ENCODE measurements at regions not wholly inside any gene's neighbourhood (a gene's known extent, or its start where the extent isn't known, plus 50 kb on each side); places are given as distances from the start of the nearest gene placed in this dataset.

- no peak for DNase-seq
These were observed 567.7 kb downstream of the TLR4 start for GRCh38 chr9:118271936-118272335.

GRCh38 chr9:118273048-118273447 lies 568.8 kb downstream of the TLR4 start:
- H3K36me3 Mint-ChIP-seq (ENCODE audit: insufficient read depth, unreplicated experiment) = no peaks in the 10 kb centered on the region
- Histone ChIP-seq H3K4me3 (ENCODE audit: low read depth, low read length) (no peak overlapping the region), H3K4me1 (no peaks in the 10 kb centered on the region), H3K36me3 (ENCODE audit: control insufficient read depth, insufficient read depth, low read length) (no peaks in the 10 kb centered on the region), H3K27me3 (replicated peaks; ENCODE audit: control insufficient read depth, insufficient read depth, low read length) (no peaks in the 10 kb centered on the region), H3K9me3 (no peaks in the 10 kb centered on the region)
- no peak for DNase-seq
- no peaks in the 10 kb centered on the region for H3K9me3 Mint-ChIP-seq (ENCODE audit: unreplicated experiment)
- H3K4me1 Mint-ChIP-seq (ENCODE audit: low read depth, unreplicated experiment) = no peaks in the 10 kb centered on the region
- intact Hi-C loops (cut with micrococcal nuclease; ENCODE audit: unreplicated experiment) = no loop called here
- no peak for TF ChIP-seq CTCF (IDR thresholded peaks at IDR 0.05; ENCODE audit: insufficient read depth in 1 of 2, low read depth in 1 of 2, low read length in 1 of 2, severe bottlenecking in 1 of 2, unreplicated experiment in 1 of 2)
- BruUV-seq (replicated peaks) = no TSS peak
- H3K4me3 Mint-ChIP-seq (ENCODE audit: unreplicated experiment) = no peak overlapping the region
- no peak overlapping the region for H3K27ac Mint-ChIP-seq (ENCODE audit: unreplicated experiment)
- H3K27me3 Mint-ChIP-seq (ENCODE audit: insufficient read depth, unreplicated experiment) = peaks cover 6% of the 10 kb centered on the region
- ChIA-PET CTCF (no interaction called here), POLR2A (no interaction called here)

More at GRCh38 chr9:118271936-118272335, 567.7 kb downstream of the TLR4 start:
- Histone ChIP-seq H3K27me3 (replicated peaks; ENCODE audit: control insufficient read depth, insufficient read depth, low read length) (no peaks in the 10 kb centered on the region), H3K9me3 (no peaks in the 10 kb centered on the region), H3K4me1 (no peaks in the 10 kb centered on the region), H3K4me3 (ENCODE audit: low read depth, low read length) (no peak overlapping the region), H3K36me3 (ENCODE audit: control insufficient read depth, insufficient read depth, low read length) (no peaks in the 10 kb centered on the region)
- Mint-ChIP-seq H3K27ac (ENCODE audit: unreplicated experiment) (no peak overlapping the region), H3K9me3 (ENCODE audit: unreplicated experiment) (no peaks in the 10 kb centered on the region), H3K27me3 (ENCODE audit: insufficient read depth, unreplicated experiment) (peaks cover 2% of the 10 kb centered on the region), H3K4me3 (ENCODE audit: unreplicated experiment) (no peak overlapping the region), H3K36me3 (ENCODE audit: insufficient read depth, unreplicated experiment) (no peaks in the 10 kb centered on the region), H3K4me1 (ENCODE audit: low read depth, unreplicated experiment) (no peaks in the 10 kb centered on the region)
- CTCF ChIA-PET = no interaction called here
- intact Hi-C loops (cut with micrococcal nuclease; ENCODE audit: unreplicated experiment) = no loop called here
- TF ChIP-seq CTCF (IDR thresholded peaks at IDR 0.05; ENCODE audit: insufficient read depth in 1 of 2, low read depth in 1 of 2, low read length in 1 of 2, severe bottlenecking in 1 of 2, unreplicated experiment in 1 of 2) = no peak
- POLR2A ChIA-PET = no interaction called here
- BruUV-seq (replicated peaks) = no TSS peak

GRCh38 chr9:118276784-118277183 lies 572.6 kb downstream of the TLR4 start:
- Histone ChIP-seq H3K4me1 (no peaks in the 10 kb centered on the region), H3K9me3 (no peaks in the 10 kb centered on the region), H3K36me3 (ENCODE audit: control insufficient read depth, insufficient read depth, low read length) (no peaks in the 10 kb centered on the region), H3K27me3 (replicated peaks; ENCODE audit: control insufficient read depth, insufficient read depth, low read length) (no peaks in the 10 kb centered on the region), H3K4me3 (ENCODE audit: low read depth, low read length) (no peak overlapping the region)
- no peaks in the 10 kb centered on the region for H3K4me1 Mint-ChIP-seq (ENCODE audit: low read depth, unreplicated experiment)
- H3K4me3 Mint-ChIP-seq (ENCODE audit: unreplicated experiment) = no peak overlapping the region
- DNase-seq = no peak
- no peak for TF ChIP-seq CTCF (IDR thresholded peaks at IDR 0.05; ENCODE audit: insufficient read depth in 1 of 2, low read depth in 1 of 2, low read length in 1 of 2, severe bottlenecking in 1 of 2, unreplicated experiment in 1 of 2)
- no peaks in the 10 kb centered on the region for H3K36me3 Mint-ChIP-seq (ENCODE audit: insufficient read depth, unreplicated experiment)
- BruUV-seq (replicated peaks) = no TSS peak
- POLR2A ChIA-PET = no interaction called here
- H3K27me3 Mint-ChIP-seq (ENCODE audit: insufficient read depth, unreplicated experiment) = peaks cover 7% of the 10 kb centered on the region
- CTCF ChIA-PET = no interaction called here
- no peak overlapping the region for H3K27ac Mint-ChIP-seq (ENCODE audit: unreplicated experiment)
- no peaks in the 10 kb centered on the region for H3K9me3 Mint-ChIP-seq (ENCODE audit: unreplicated experiment)
- intact Hi-C loops (cut with micrococcal nuclease; ENCODE audit: unreplicated experiment) = loop anchor here (5.0 kb wide), 1 partner anchor 104 kb away; no protein-coding TSS in a partner anchor

All from Caco-2 (cell line).